Duodenal mucosa (tissue), 2 donors: ENCODE measurements at regions not wholly inside any gene's neighbourhood (a gene's known extent, or its start where the extent isn't known, plus 50 kb on each side); places are given as distances from the start of the nearest gene placed in this dataset.
"Not testable (repeated sequence)": the region's sequence is repeated elsewhere in the genome, so short reads cannot be mapped to it uniquely, and the experiment has no call there.

ENCODE experiments used
- H3K27ac ChIP-seq: one replicate; pipeline ENCODE4 v1.7.0; 2013; ENCODE audit warnings: low read depth, low read length
- H3K27me3 ChIP-seq, 2 donors: one replicate each; pipeline ENCODE4 v1.7.0; 2013; ENCODE audit warnings: low read length in 2 of 2, control low read depth in 1 of 2; ENCODE audit not compliant: insufficient read depth in 2 of 2, control insufficient read depth in 1 of 2
- H3K36me3 ChIP-seq, 2 donors: one replicate each; pipeline ENCODE4 v1.7.0; 2013; ENCODE audit warnings: low read length in 2 of 2, control low read depth in 1 of 2; ENCODE audit not compliant: insufficient read depth in 2 of 2, control insufficient read depth in 1 of 2
- H3K4me1 ChIP-seq, 2 donors: one replicate each; pipeline ENCODE4 v1.7.0; 2013; ENCODE audit warnings: low read length in 2 of 2, control low read depth in 1 of 2; ENCODE audit not compliant: insufficient read depth in 2 of 2, control insufficient read depth in 1 of 2
- H3K4me3 ChIP-seq, 2 donors: one replicate each; pipeline ENCODE4 v1.7.0; 2013; ENCODE audit warnings: low read length in 2 of 2, low read depth in 1 of 2
- H3K9ac ChIP-seq, 2 donors: one replicate each; pipeline ENCODE4 v1.7.0; 2013; ENCODE audit warnings: low read length in 2 of 2, low read depth in 1 of 2
- H3K9me3 ChIP-seq, 2 donors: one replicate each; pipeline ENCODE4 v1.7.0; 2013; ENCODE audit warnings: low read length in 2 of 2, control low read depth in 1 of 2; ENCODE audit not compliant: control insufficient read depth in 1 of 2

- H3K4me3 ChIP-seq, H3K36me3 ChIP-seq, H3K27me3 ChIP-seq, H3K27ac ChIP-seq, H3K9me3 ChIP-seq, H3K9ac ChIP-seq, H3K4me1 ChIP-seq: not testable (repeated sequence)
Observed at GRCh38 chr3:78344267-78344666, 1304.4 kb downstream of the ROBO2 start.

GRCh38 chr3:78344918-78345317 is 1305.0 kb downstream of the ROBO2 start:
- H3K36me3 ChIP-seq: no peaks in the 10 kb centered on the region
- no peak overlapping the region for H3K4me3 ChIP-seq
- H3K9me3 ChIP-seq: no peaks in the 10 kb centered on the region
- H3K9ac ChIP-seq: no peak overlapping the region
- no peak overlapping the region for H3K27ac ChIP-seq
- H3K4me1 ChIP-seq: no peaks in the 10 kb centered on the region
- no peaks in the 10 kb centered on the region for H3K27me3 ChIP-seq

GRCh38 chr3:78347176-78347575 is 1307.3 kb downstream of the ROBO2 start:
- H3K9ac ChIP-seq: no peak overlapping the region
- no peaks in the 10 kb centered on the region for H3K4me1 ChIP-seq
- H3K27ac ChIP-seq: no peak overlapping the region
- no peaks in the 10 kb centered on the region for H3K9me3 ChIP-seq
- no peaks in the 10 kb centered on the region for H3K36me3 ChIP-seq
- no peaks in the 10 kb centered on the region for H3K27me3 ChIP-seq
- H3K4me3 ChIP-seq: no peak overlapping the region

DNA sequence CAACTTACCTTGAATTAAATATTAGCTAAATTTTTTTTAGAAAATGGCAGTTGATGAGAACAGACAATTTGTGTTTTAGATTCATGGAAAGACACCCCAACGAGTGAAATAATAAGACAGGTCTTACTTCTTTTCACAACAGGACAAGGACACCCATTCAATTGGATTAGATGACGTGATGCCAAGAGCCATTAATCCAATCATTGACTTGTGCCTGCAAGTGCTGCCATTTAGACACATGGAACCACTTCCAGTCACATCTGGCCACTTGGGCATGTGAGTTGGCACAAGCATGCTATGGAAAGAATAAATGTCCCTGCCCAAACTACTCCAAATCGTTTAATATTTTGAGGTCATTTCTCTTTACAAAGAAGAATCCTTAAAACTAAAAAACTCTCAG is 1308.8 kb downstream of the ROBO2 start:
- H3K27me3 ChIP-seq: no peaks in the 10 kb centered on the region
- H3K4me1 ChIP-seq: no peaks in the 10 kb centered on the region
- no peaks in the 10 kb centered on the region for H3K36me3 ChIP-seq
- no peaks in the 10 kb centered on the region for H3K9me3 ChIP-seq
- H3K4me3 ChIP-seq: no peak overlapping the region
- H3K27ac ChIP-seq: no peak overlapping the region
- no peak overlapping the region for H3K9ac ChIP-seq

DNA sequence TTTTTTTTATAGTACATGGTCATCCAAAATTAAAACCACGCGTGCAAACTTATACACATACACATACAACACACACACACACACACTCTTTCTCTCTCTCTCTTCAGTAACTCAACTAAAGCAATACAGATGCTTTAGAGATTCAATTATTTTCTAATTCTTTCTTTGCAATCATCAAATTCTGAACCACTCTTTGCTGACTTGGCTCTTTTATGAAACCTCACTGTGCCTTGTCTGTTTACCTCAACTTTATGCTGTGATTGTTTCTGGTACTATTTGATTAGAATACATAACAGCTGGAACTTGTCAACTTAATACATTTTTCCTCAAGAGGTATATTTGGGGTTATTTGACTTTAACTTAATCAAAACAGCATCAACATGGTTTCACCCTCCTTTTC is 1309.7 kb downstream of the ROBO2 start:
- H3K9me3 ChIP-seq: no peaks in the 10 kb centered on the region
- no peak overlapping the region for H3K27ac ChIP-seq
- no peaks in the 10 kb centered on the region for H3K36me3 ChIP-seq
- no peak overlapping the region for H3K9ac ChIP-seq
- no peaks in the 10 kb centered on the region for H3K4me1 ChIP-seq
- H3K27me3 ChIP-seq: no peaks in the 10 kb centered on the region
- no peak overlapping the region for H3K4me3 ChIP-seq

GRCh38 chr3:78351334-78351733 is 1311.4 kb downstream of the ROBO2 start:
- no peak overlapping the region for H3K27ac ChIP-seq
- no peak overlapping the region for H3K9ac ChIP-seq
- no peaks in the 10 kb centered on the region for H3K4me1 ChIP-seq
- no peaks in the 10 kb centered on the region for H3K9me3 ChIP-seq
- H3K4me3 ChIP-seq: no peak overlapping the region
- no peaks in the 10 kb centered on the region for H3K36me3 ChIP-seq
- H3K27me3 ChIP-seq: no peaks in the 10 kb centered on the region

DNA sequence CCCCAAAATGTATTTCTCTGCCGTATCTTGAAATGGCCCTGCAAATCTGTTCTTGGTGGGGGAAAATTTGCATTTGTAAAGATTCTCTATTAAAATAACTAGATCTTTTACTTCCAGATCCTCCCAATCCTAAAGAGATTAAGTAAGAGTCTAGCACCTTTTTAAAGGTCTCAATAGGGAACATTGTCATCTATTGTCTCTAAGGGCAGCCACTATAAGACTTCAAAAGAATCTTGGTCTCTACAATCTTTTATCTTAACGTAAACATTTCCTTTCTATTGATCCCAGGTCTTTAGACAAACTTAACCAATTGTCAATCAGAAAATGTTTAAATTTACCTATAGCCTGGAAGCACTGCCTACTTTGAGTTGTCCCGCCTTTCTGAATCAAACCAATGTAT is 1313.3 kb downstream of the ROBO2 start:
- Histone ChIP-seq H3K4me1 (no peaks in the 10 kb centered on the region), H3K36me3 (no peaks in the 10 kb centered on the region), H3K4me3 (no peak overlapping the region), H3K27me3 (no peaks in the 10 kb centered on the region), H3K9me3 (no peaks in the 10 kb centered on the region), H3K27ac (no peak overlapping the region), H3K9ac (no peak overlapping the region)

DNA sequence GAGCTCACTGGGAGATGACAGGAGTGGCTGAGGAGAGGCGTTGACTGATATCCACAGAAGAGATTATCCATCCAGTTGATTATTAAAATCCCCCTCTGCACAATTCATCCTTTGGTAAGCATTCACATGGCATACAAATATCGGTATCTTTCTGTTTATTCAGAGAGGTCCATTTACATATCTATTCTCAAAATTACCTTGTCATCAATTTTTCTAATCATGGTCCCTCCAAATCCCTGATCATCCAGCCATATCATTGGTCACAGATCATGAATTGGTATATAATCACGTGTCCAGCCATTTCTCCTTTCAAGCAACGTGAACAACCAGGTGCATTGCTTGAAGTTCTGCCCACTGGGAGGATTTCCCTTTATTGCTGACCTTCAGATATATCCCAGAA is 1321.0 kb downstream of the ROBO2 start:
- Histone ChIP-seq H3K27ac (no peak overlapping the region), H3K36me3 (no peaks in the 10 kb centered on the region), H3K4me3 (no peak overlapping the region), H3K9ac (no peak overlapping the region), H3K27me3 (no peaks in the 10 kb centered on the region), H3K4me1 (no peaks in the 10 kb centered on the region), H3K9me3 (peaks cover 0 to 8% of the 10 kb centered on the region in 2 donors)

DNA sequence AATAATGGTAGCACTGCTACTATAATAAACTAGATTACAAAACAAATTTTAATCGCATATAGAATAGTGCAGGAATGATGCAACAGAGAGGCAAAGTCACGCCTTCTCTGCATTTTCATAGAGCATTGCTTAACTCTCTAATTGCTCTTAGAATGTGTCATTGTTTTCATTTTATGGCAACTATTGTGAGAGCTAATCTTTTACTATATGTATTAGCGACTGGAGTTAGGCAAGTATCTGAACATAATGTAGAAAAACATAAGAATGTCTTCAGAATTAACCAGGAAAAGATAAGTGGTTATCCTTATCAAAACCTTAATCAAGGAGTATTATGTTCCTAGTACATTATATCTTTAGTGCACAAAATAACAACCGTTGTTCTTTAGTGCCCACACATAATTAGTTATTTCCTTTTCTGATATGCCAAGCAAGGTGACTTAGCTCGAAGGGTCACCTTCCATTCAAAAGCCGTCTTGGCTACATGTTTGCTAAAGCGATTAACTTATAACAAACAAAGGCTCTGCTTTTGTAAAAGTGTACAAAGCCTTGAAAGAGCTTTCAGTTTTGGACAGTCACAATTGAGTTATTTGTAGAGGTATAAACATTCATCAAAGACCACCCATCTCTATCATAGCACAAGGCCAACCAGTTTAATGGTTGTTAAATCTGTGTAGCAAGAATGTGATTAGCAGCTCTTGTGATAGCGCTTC is 1328.9 kb downstream of the ROBO2 start:
- H3K4me3 ChIP-seq: no peak overlapping the region
- H3K27ac ChIP-seq: no peak overlapping the region
- H3K36me3 ChIP-seq: no peaks in the 10 kb centered on the region
- H3K9ac ChIP-seq: no peak overlapping the region
- no peaks in the 10 kb centered on the region for H3K27me3 ChIP-seq
- no peaks in the 10 kb centered on the region for H3K9me3 ChIP-seq
- no peaks in the 10 kb centered on the region for H3K4me1 ChIP-seq

DNA sequence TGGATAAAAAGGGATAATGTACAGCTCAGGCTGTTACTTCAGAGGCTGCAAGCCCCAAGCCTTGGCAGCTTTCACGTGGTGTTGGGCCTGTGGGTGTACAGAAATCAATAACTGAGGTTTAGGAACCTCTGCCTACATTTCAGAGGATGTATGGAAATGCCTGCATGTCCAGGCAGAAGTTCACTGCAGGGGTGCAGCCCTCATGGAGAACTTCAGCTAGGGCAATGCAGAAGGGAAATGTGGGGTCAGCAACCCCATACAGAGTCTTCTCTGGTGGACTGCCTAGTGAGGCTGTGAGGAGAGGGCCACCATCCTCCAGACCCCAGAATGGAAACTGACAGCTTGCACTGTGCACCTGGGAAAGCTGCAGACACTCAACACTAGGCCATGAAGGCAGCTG is 1350.3 kb downstream of the ROBO2 start:
- H3K36me3 ChIP-seq: no peaks in the 10 kb centered on the region

DNA sequence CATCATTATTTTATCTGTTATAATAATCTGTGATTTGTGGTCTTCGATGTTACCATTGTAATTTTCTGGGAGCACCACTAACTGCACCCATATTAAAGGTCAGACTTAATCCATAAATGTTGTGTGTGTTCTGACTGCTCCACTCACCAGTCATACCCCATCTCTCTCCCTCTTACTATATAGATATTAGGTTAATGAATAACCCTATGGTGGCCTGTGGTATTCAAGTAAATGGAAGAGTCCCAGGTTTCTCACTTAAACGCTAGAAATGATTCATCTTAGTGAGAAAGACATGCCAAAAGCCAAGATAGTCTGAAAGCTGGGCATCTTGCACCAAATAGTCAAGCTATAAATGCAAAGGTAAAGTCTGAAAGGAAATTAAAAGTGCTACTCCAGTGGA is 1358.5 kb downstream of the ROBO2 start:
- H3K27ac ChIP-seq: no peak overlapping the region
- H3K4me3 ChIP-seq: no peak overlapping the region
- H3K4me1 ChIP-seq: no peaks in the 10 kb centered on the region
- H3K27me3 ChIP-seq: no peaks in the 10 kb centered on the region
- H3K9me3 ChIP-seq: peaks cover 0 to 4% of the 10 kb centered on the region in 2 donors
- no peak overlapping the region for H3K9ac ChIP-seq
- H3K36me3 ChIP-seq: no peaks in the 10 kb centered on the region

More for the DNA sequence above, 1350.3 kb downstream of the ROBO2 start:
- H3K4me3 ChIP-seq: no peak overlapping the region
- H3K27ac ChIP-seq: no peak overlapping the region
- no peaks in the 10 kb centered on the region for H3K4me1 ChIP-seq
- H3K9ac ChIP-seq: no peak overlapping the region
- H3K9me3 ChIP-seq: peaks cover 12 to 15% of the 10 kb centered on the region in 2 donors
- H3K27me3 ChIP-seq: no peaks in the 10 kb centered on the region
